AG04449 (cell line): ENCODE measurements at regions not wholly inside any gene's neighbourhood (a gene's known extent, or its start where the extent isn't known, plus 50 kb on each side); places are given as distances from the start of the nearest gene placed in this dataset.
"Not testable (repeated sequence)": the region's sequence is repeated elsewhere in the genome, so short reads cannot be mapped to it uniquely, and the experiment has no call there.

Experiments
- CTCF ChIA-PET: fragments of 350-600 bp; formaldehyde crosslinking; extraction: SDS; loops from one replicate; lab custom pipeline; 2021; ENCODE audit warnings: antibody characterized with exemption; lab: Yijun Ruan, JAX
- POLR2A ChIA-PET: fragments of 400-600, 350-600 bp; formaldehyde crosslinking; extraction: SDS; loops from one replicate; lab custom pipeline; 2020; ENCODE audit warnings: antibody characterized with exemption, inconsistent platforms; lab: Yijun Ruan, JAX
- DNase-seq: peaks from one replicate; pipeline ENCODE4 v3.0.0-alpha.2; 2010; ENCODE audit warnings: low read depth, low spot score
- H3K4me3 ChIP-seq: 2 replicates; pipeline ENCODE4 v1.5.1; 2011; ENCODE audit warnings: low read depth, mild to moderate bottlenecking, control low read depth, low read length
- CTCF ChIP-seq: IDR thresholded peaks from one replicate; pipeline ENCODE4 v1.5.1; 2011; ENCODE audit warnings: mild to moderate bottlenecking, moderate library complexity, low read length, control low read depth, inconsistent platforms; ENCODE audit not compliant: insufficient read depth; ENCODE audit errors: missing control alignments

- CTCF ChIA-PET: no interaction called here
- no peak overlapping the region for H3K4me3 ChIP-seq
These were observed 163.9 kb upstream of the G2E3 start for GRCh38 chr14:30395065-30395464.

GRCh38 chr14:30402846-30403245 is 156.1 kb upstream of the G2E3 start:
- CTCF ChIA-PET: no interaction called here

More at GRCh38 chr14:30395065-30395464, 163.9 kb upstream of the G2E3 start:
- POLR2A ChIA-PET: no interaction called here
- no peak for TF ChIP-seq CTCF
- no peak for DNase-seq

GRCh38 chr14:30403791-30404190 is 155.2 kb upstream of the G2E3 start:
- CTCF ChIA-PET: no interaction called here
- POLR2A ChIA-PET: no interaction called here
- no peak for DNase-seq
- no peak overlapping the region for H3K4me3 ChIP-seq
- TF ChIP-seq CTCF: no peak

More at GRCh38 chr14:30402846-30403245, 156.1 kb upstream of the G2E3 start:
- POLR2A ChIA-PET: no interaction called here
- TF ChIP-seq CTCF: no peak
- DNase-seq: no peak
- no peak overlapping the region for H3K4me3 ChIP-seq

GRCh38 chr14:30409508-30410015 is 149.4 kb upstream of the G2E3 start:
- DNase-seq, POLR2A ChIA-PET, CTCF ChIA-PET, H3K4me3 ChIP-seq: not testable (repeated sequence)

- TF ChIP-seq CTCF: no peak
- no peak overlapping the region for H3K4me3 ChIP-seq
- ChIA-PET CTCF (no interaction called here), POLR2A (no interaction called here)
- DNase-seq: no peak
These were observed 148.0 kb upstream of the G2E3 start for GRCh38 chr14:30410986-30411385.

GRCh38 chr14:30413184-30413583 is 145.8 kb upstream of the G2E3 start:
- CTCF ChIA-PET, DNase-seq, POLR2A ChIA-PET, H3K4me3 ChIP-seq: not testable (repeated sequence)

GRCh38 chr14:30417121-30417520 is 141.8 kb upstream of the G2E3 start:
- DNase-seq: no peak
- ChIA-PET POLR2A (no interaction called here), CTCF (no interaction called here)
- no peak overlapping the region for H3K4me3 ChIP-seq
- TF ChIP-seq CTCF: no peak
